ENCODE measurements at regions not wholly inside any gene's neighbourhood (a gene's known extent, or its start where the extent isn't known, plus 50 kb on each side); places are given as distances from the start of the nearest gene placed in this dataset.

DNA sequence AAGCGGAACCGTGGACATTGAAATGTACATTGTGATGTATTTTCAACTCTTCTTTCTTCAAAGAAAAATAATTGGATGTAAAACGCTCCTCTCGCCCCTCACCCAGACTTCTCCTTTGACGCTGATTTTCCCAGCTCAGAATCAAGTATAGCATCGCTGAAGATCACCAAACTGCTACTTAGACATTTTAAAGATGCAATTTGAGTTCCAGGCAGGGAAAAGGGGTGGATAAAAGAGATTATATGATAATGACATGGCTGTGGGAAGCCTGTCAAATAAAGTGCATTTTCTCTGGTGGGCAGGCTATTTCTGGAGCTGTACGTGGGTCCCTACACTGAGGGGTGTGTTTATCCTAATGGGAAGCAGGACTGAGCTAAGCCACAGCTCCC is 240.4 kb downstream of the CDC5L start:
- Histone ChIP-seq H3K36me3 (ENCODE audit: control insufficient read depth, insufficient read depth, low read length) (no peaks in the 10 kb centered on the region), H3K9me3 (no peaks in the 10 kb centered on the region), H3K4me3 (ENCODE audit: low read depth, low read length) (no peak overlapping the region), H3K4me1 (no peaks in the 10 kb centered on the region), H3K27me3 (replicated peaks; ENCODE audit: control insufficient read depth, insufficient read depth, low read length) (no peaks in the 10 kb centered on the region; the same call in 1 of the 2 replicates)
- Mint-ChIP-seq H3K9me3 (ENCODE audit: unreplicated experiment) (no peaks in the 10 kb centered on the region), H3K36me3 (ENCODE audit: insufficient read depth, unreplicated experiment) (no peaks in the 10 kb centered on the region), H3K27me3 (ENCODE audit: insufficient read depth, unreplicated experiment) (peaks cover 10% of the 10 kb centered on the region), H3K4me1 (ENCODE audit: low read depth, unreplicated experiment) (peaks cover 9% of the 10 kb centered on the region), H3K4me3 (ENCODE audit: unreplicated experiment) (no peak overlapping the region), H3K27ac (ENCODE audit: unreplicated experiment) (no peak overlapping the region)
- CTCF ChIA-PET, result no interaction called here
- intact Hi-C loops (cut with micrococcal nuclease; ENCODE audit: unreplicated experiment), result no loop called here
- POLR2A ChIA-PET, result no interaction called here
- no peak for DNase-seq
- BruUV-seq (replicated peaks), result no TSS peak
- TF ChIP-seq CTCF (IDR thresholded peaks at IDR 0.05; ENCODE audit: insufficient read depth in 1 of 2, low read depth in 1 of 2, low read length in 1 of 2, severe bottlenecking in 1 of 2, unreplicated experiment in 1 of 2), result no peak

GRCh38 chr6:44628347-44628746 is 240.8 kb downstream of the CDC5L start:
- no peaks in the 10 kb centered on the region for H3K9me3 ChIP-seq
- intact Hi-C loops (cut with micrococcal nuclease; ENCODE audit: unreplicated experiment), result no loop called here
- H3K4me3 ChIP-seq (ENCODE audit: low read depth, low read length), result no peak overlapping the region
- no TSS peak for BruUV-seq (replicated peaks)
- no peak for DNase-seq
- H3K27me3 Mint-ChIP-seq (ENCODE audit: insufficient read depth, unreplicated experiment), result peaks cover 6% of the 10 kb centered on the region
- no peaks in the 10 kb centered on the region for H3K36me3 Mint-ChIP-seq (ENCODE audit: insufficient read depth, unreplicated experiment)
- peaks cover 9% of the 10 kb centered on the region for H3K4me1 Mint-ChIP-seq (ENCODE audit: low read depth, unreplicated experiment)
- no peak overlapping the region for H3K27ac Mint-ChIP-seq (ENCODE audit: unreplicated experiment)
- CTCF ChIA-PET, result no interaction called here
- no peaks in the 10 kb centered on the region; the same call in 1 of the 2 replicates for H3K27me3 ChIP-seq (replicated peaks; ENCODE audit: control insufficient read depth, insufficient read depth, low read length)
- no peak overlapping the region for H3K4me3 Mint-ChIP-seq (ENCODE audit: unreplicated experiment)
- H3K36me3 ChIP-seq (ENCODE audit: control insufficient read depth, insufficient read depth, low read length), result no peaks in the 10 kb centered on the region
- no peak for TF ChIP-seq CTCF (IDR thresholded peaks at IDR 0.05; ENCODE audit: insufficient read depth in 1 of 2, low read depth in 1 of 2, low read length in 1 of 2, severe bottlenecking in 1 of 2, unreplicated experiment in 1 of 2)
- H3K4me1 ChIP-seq, result no peaks in the 10 kb centered on the region
- H3K9me3 Mint-ChIP-seq (ENCODE audit: unreplicated experiment), result no peaks in the 10 kb centered on the region
- POLR2A ChIA-PET, result no interaction called here

GRCh38 chr6:44629636-44630035 is 242.1 kb downstream of the CDC5L start:
- Histone ChIP-seq H3K9me3 (no peaks in the 10 kb centered on the region), H3K27me3 (replicated peaks; ENCODE audit: control insufficient read depth, insufficient read depth, low read length) (no peaks in the 10 kb centered on the region; the same call in 1 of the 2 replicates), H3K4me3 (ENCODE audit: low read depth, low read length) (no peak overlapping the region), H3K4me1 (no peaks in the 10 kb centered on the region), H3K36me3 (ENCODE audit: control insufficient read depth, insufficient read depth, low read length) (no peaks in the 10 kb centered on the region)
- H3K4me3 Mint-ChIP-seq (ENCODE audit: unreplicated experiment), result no peak overlapping the region
- CTCF ChIA-PET, result no interaction called here
- intact Hi-C loops (cut with micrococcal nuclease; ENCODE audit: unreplicated experiment), result loop anchor here (5.0 kb wide), 1 partner anchor 152 kb away; no protein-coding TSS in a partner anchor
- H3K4me1 Mint-ChIP-seq (ENCODE audit: low read depth, unreplicated experiment), result peaks cover 9% of the 10 kb centered on the region
- H3K27ac Mint-ChIP-seq (ENCODE audit: unreplicated experiment), result no peak overlapping the region
- no TSS peak for BruUV-seq (replicated peaks)
- DNase-seq, result no peak
- H3K36me3 Mint-ChIP-seq (ENCODE audit: insufficient read depth, unreplicated experiment), result no peaks in the 10 kb centered on the region
- TF ChIP-seq CTCF (IDR thresholded peaks at IDR 0.05; ENCODE audit: insufficient read depth in 1 of 2, low read depth in 1 of 2, low read length in 1 of 2, severe bottlenecking in 1 of 2, unreplicated experiment in 1 of 2), result no peak
- H3K27me3 Mint-ChIP-seq (ENCODE audit: insufficient read depth, unreplicated experiment), result peaks cover 9% of the 10 kb centered on the region
- H3K9me3 Mint-ChIP-seq (ENCODE audit: unreplicated experiment), result no peaks in the 10 kb centered on the region
- POLR2A ChIA-PET, result no interaction called here
